Tibial nerve (tissue), 4 donors: ENCODE measurements at regions not wholly inside any gene's neighbourhood (a gene's known extent, or its start where the extent isn't known, plus 50 kb on each side); places are given as distances from the start of the nearest gene placed in this dataset.

Experiments
- EP300 ChIP-seq, 2 donors: sonication (generic); formaldehyde crosslinking; IDR thresholded peaks; one replicate each; pipeline ENCODE4 v1.6.1; 2017; ENCODE audit warnings: antibody characterized with exemption in 2 of 2, mild to moderate bottlenecking in 1 of 2
- POLR2A ChIP-seq, 2 donors: fragments of 450-650 bp; IDR thresholded peaks; one replicate each; pipeline ENCODE4 v1.6.1; 2017; ENCODE audit warnings: antibody characterized with exemption in 2 of 2, mild to moderate bottlenecking in 2 of 2, moderate library complexity in 2 of 2
- TF ChIP-seq, protein P1 (sequence below), 5 experiments: fragments of 200-600 bp in 3 of 5; fragments of 450-650 bp in 2 of 5; sonication (generic) in 3 of 5; IDR thresholded peaks; one replicate each; pipeline ENCODE4 v1.5.1; 2016 to 2019; ENCODE audit warnings: antibody characterized with exemption in 5 of 5, mild to moderate bottlenecking in 3 of 5, moderate library complexity in 2 of 5

DNA sequence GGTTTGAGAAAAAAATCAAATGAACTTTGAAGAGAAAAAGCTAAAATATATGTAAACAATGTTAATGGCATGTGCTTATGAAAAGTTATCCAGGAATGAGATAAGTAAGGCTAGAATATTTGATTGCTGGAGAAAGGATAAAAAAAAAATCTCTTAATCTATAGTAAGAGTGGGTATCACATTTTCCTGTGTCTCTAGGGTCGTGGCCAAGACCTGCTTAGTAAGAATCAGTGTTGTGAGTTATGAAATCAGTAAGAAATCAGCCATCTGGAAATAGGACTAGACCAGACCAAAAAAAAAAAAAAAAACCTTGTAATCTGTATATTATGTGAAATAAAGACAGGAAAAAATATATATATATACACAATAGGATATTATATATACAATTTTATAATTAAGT is 1153.9 kb downstream of the CDH11 start:
- TF ChIP-seq POLR2A (IDR thresholded peaks at IDR 0.05) (no peak), EP300 (IDR thresholded peaks at IDR 0.05) (no peak)
- TF ChIP-seq, protein P1, sequence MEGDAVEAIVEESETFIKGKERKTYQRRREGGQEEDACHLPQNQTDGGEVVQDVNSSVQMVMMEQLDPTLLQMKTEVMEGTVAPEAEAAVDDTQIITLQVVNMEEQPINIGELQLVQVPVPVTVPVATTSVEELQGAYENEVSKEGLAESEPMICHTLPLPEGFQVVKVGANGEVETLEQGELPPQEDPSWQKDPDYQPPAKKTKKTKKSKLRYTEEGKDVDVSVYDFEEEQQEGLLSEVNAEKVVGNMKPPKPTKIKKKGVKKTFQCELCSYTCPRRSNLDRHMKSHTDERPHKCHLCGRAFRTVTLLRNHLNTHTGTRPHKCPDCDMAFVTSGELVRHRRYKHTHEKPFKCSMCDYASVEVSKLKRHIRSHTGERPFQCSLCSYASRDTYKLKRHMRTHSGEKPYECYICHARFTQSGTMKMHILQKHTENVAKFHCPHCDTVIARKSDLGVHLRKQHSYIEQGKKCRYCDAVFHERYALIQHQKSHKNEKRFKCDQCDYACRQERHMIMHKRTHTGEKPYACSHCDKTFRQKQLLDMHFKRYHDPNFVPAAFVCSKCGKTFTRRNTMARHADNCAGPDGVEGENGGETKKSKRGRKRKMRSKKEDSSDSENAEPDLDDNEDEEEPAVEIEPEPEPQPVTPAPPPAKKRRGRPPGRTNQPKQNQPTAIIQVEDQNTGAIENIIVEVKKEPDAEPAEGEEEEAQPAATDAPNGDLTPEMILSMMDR (IDR thresholded peaks at IDR 0.05) = no peak
